ENCODE measurements at regions not wholly inside any gene's neighbourhood (a gene's known extent, or its start where the extent isn't known, plus 50 kb on each side); places are given as distances from the start of the nearest gene placed in this dataset.

GRCh38 chrX:43349363-43349762 lies 306.7 kb upstream of the MAOA start:
- TF ChIP-seq CTCF (IDR thresholded peaks at IDR 0.05; ENCODE audit: borderline replicate concordance, extremely low read depth, low read length, poor library complexity, severe bottlenecking) (peak; percentile 65), EZH2 (IDR thresholded peaks at IDR 0.05; ENCODE audit: borderline replicate concordance, low read depth, low read length, severe bottlenecking) (no peak)
